ENCODE measurements at regions not wholly inside any gene's neighbourhood (a gene's known extent, or its start where the extent isn't known, plus 50 kb on each side); places are given as distances from the start of the nearest gene placed in this dataset.
A peak's percentile ranks its signal among the peaks of the same experiment; 100 is the strongest.

GRCh38 chr14:95818581-95818980, 58.1 kb upstream of the TUNAR start:
- no peaks in the 10 kb centered on the region for H3K9me3 ChIP-seq (ENCODE audit: control insufficient read depth, low read length, poor library complexity, severe bottlenecking)
- ATAC-seq (no peak), DNase-seq (no peak)
- Mint-ChIP-seq H3K27me3 (peaks cover 53% of the 10 kb centered on the region), H3K4me1 (no peaks in the 10 kb centered on the region), H3K36me3 (ENCODE audit: low read depth) (peaks cover 4% of the 10 kb centered on the region), H3K4me3 (no peak overlapping the region), H3K27ac (no peak overlapping the region)

GRCh38 chr14:95817271-95817670, 59.4 kb upstream of the TUNAR start:
- no peaks in the 10 kb centered on the region for H3K4me1 Mint-ChIP-seq
- no peak for DNase-seq
- H3K36me3 Mint-ChIP-seq (ENCODE audit: low read depth): peaks cover 4% of the 10 kb centered on the region
- H3K27me3 Mint-ChIP-seq: peaks cover 53% of the 10 kb centered on the region
- no peaks in the 10 kb centered on the region for H3K9me3 ChIP-seq (ENCODE audit: control insufficient read depth, low read length, poor library complexity, severe bottlenecking)
- no peak for ATAC-seq
- H3K4me3 Mint-ChIP-seq: no peak overlapping the region
- no peak overlapping the region for H3K27ac Mint-ChIP-seq

- Mint-ChIP-seq H3K27me3 (peaks cover 48% of the 10 kb centered on the region), H3K27ac (no peak overlapping the region), H3K36me3 (ENCODE audit: low read depth) (peaks cover 4% of the 10 kb centered on the region), H3K4me3 (no peak overlapping the region), H3K4me1 (no peaks in the 10 kb centered on the region)
- DNase-seq (no peak), ATAC-seq (no peak)
- no peaks in the 10 kb centered on the region for H3K9me3 ChIP-seq (ENCODE audit: control insufficient read depth, low read length, poor library complexity, severe bottlenecking)
These were observed 60.1 kb upstream of the TUNAR start for GRCh38 chr14:95816539-95816938.

- no peak overlapping the region for H3K27ac Mint-ChIP-seq
- H3K9me3 ChIP-seq (ENCODE audit: control insufficient read depth, low read length, poor library complexity, severe bottlenecking): no peaks in the 10 kb centered on the region
- H3K36me3 Mint-ChIP-seq (ENCODE audit: low read depth): peaks cover 2% of the 10 kb centered on the region
- H3K27me3 Mint-ChIP-seq: peaks cover 35% of the 10 kb centered on the region
- no peak for DNase-seq
- ATAC-seq: no peak
- H3K4me3 Mint-ChIP-seq: no peak overlapping the region
- no peaks in the 10 kb centered on the region for H3K4me1 Mint-ChIP-seq
These were observed 61.4 kb upstream of the TUNAR start for GRCh38 chr14:95815226-95815690.

GRCh38 chr14:95814363-95815225, 62.0 kb upstream of the TUNAR start:
- no peaks in the 10 kb centered on the region for H3K4me1 Mint-ChIP-seq
- H3K4me3 Mint-ChIP-seq: no peak overlapping the region
- ATAC-seq: no peak
- H3K27me3 Mint-ChIP-seq: peaks cover 33% of the 10 kb centered on the region
- H3K36me3 Mint-ChIP-seq (ENCODE audit: low read depth): peaks cover 2% of the 10 kb centered on the region
- DNase-seq: no peak
- no peaks in the 10 kb centered on the region for H3K9me3 ChIP-seq (ENCODE audit: control insufficient read depth, low read length, poor library complexity, severe bottlenecking)
- H3K27ac Mint-ChIP-seq: no peak overlapping the region

- peaks cover 28% of the 10 kb centered on the region for H3K27me3 Mint-ChIP-seq
- H3K4me3 Mint-ChIP-seq: no peak overlapping the region
- no peak overlapping the region for H3K27ac Mint-ChIP-seq
- ATAC-seq (no peak), DNase-seq (no peak)
- H3K9me3 ChIP-seq (ENCODE audit: control insufficient read depth, low read length, poor library complexity, severe bottlenecking): no peaks in the 10 kb centered on the region
- H3K4me1 Mint-ChIP-seq: no peaks in the 10 kb centered on the region
- peaks cover 2% of the 10 kb centered on the region for H3K36me3 Mint-ChIP-seq (ENCODE audit: low read depth)
These were observed 64.8 kb upstream of the TUNAR start for GRCh38 chr14:95811813-95812212.

- no peaks in the 10 kb centered on the region for H3K9me3 ChIP-seq (ENCODE audit: control insufficient read depth, low read length, poor library complexity, severe bottlenecking)
- H3K4me3 Mint-ChIP-seq: no peak overlapping the region
- peaks cover 7% of the 10 kb centered on the region for H3K27me3 Mint-ChIP-seq
- DNase-seq: no peak
- H3K4me1 Mint-ChIP-seq: no peaks in the 10 kb centered on the region
- H3K36me3 Mint-ChIP-seq (ENCODE audit: low read depth): peaks cover 2% of the 10 kb centered on the region
- no peak overlapping the region for H3K27ac Mint-ChIP-seq
- ATAC-seq: no peak
These were observed 68.3 kb upstream of the TUNAR start for GRCh38 chr14:95808371-95808770.

GRCh38 chr14:95796788-95797187, 79.8 kb upstream of the TUNAR start:
- no peaks in the 10 kb centered on the region for H3K36me3 Mint-ChIP-seq (ENCODE audit: low read depth)
- no peak overlapping the region for H3K4me3 Mint-ChIP-seq
- H3K27me3 Mint-ChIP-seq: peaks cover 23% of the 10 kb centered on the region
- DNase-seq: no peak
- no peaks in the 10 kb centered on the region for H3K4me1 Mint-ChIP-seq
- no peaks in the 10 kb centered on the region for H3K9me3 ChIP-seq (ENCODE audit: control insufficient read depth, low read length, poor library complexity, severe bottlenecking)
- ATAC-seq: no peak
- no peak overlapping the region for H3K27ac Mint-ChIP-seq

GRCh38 chr14:95787941-95788340, 74.0 kb upstream of the TCL1A start:
- H3K4me1 Mint-ChIP-seq: no peaks in the 10 kb centered on the region
- no peak for ATAC-seq
- no peak overlapping the region for H3K4me3 Mint-ChIP-seq
- H3K9me3 ChIP-seq (ENCODE audit: control insufficient read depth, low read length, poor library complexity, severe bottlenecking): no peaks in the 10 kb centered on the region
- peaks cover 3% of the 10 kb centered on the region for H3K36me3 Mint-ChIP-seq (ENCODE audit: low read depth)
- no peak for DNase-seq
- H3K27ac Mint-ChIP-seq: no peak overlapping the region
- peaks cover 28% of the 10 kb centered on the region for H3K27me3 Mint-ChIP-seq

GRCh38 chr14:95786566-95786965, 72.6 kb upstream of the TCL1A start:
- ATAC-seq: no peak
- no peaks in the 10 kb centered on the region for H3K9me3 ChIP-seq (ENCODE audit: control insufficient read depth, low read length, poor library complexity, severe bottlenecking)
- H3K36me3 Mint-ChIP-seq (ENCODE audit: low read depth): peaks cover 3% of the 10 kb centered on the region
- no peak for DNase-seq
- H3K4me1 Mint-ChIP-seq: no peaks in the 10 kb centered on the region
- no peak overlapping the region for H3K27ac Mint-ChIP-seq
- H3K4me3 Mint-ChIP-seq: no peak overlapping the region
- H3K27me3 Mint-ChIP-seq: peaks cover 22% of the 10 kb centered on the region

- H3K27ac Mint-ChIP-seq: no peak overlapping the region
- H3K27me3 Mint-ChIP-seq: peaks cover 27% of the 10 kb centered on the region
- H3K36me3 Mint-ChIP-seq (ENCODE audit: low read depth): no peaks in the 10 kb centered on the region
- DNase-seq (no peak), ATAC-seq (no peak)
- no peaks in the 10 kb centered on the region for H3K9me3 ChIP-seq (ENCODE audit: control insufficient read depth, low read length, poor library complexity, severe bottlenecking)
- no peak overlapping the region for H3K4me3 Mint-ChIP-seq
- H3K4me1 Mint-ChIP-seq: no peaks in the 10 kb centered on the region
These were observed 70.2 kb upstream of the TCL1A start for GRCh38 chr14:95784137-95784536.

- DNase-seq (no peak), ATAC-seq (no peak)
- no peaks in the 10 kb centered on the region for H3K4me1 Mint-ChIP-seq
- H3K36me3 Mint-ChIP-seq (ENCODE audit: low read depth): no peaks in the 10 kb centered on the region
- no peak overlapping the region for H3K4me3 Mint-ChIP-seq
- no peak overlapping the region for H3K27ac Mint-ChIP-seq
- peaks cover 52% of the 10 kb centered on the region for H3K27me3 Mint-ChIP-seq
- no peaks in the 10 kb centered on the region for H3K9me3 ChIP-seq (ENCODE audit: control insufficient read depth, low read length, poor library complexity, severe bottlenecking)
These were observed 63.0 kb upstream of the TCL1A start for GRCh38 chr14:95776798-95777534.

- no peaks in the 10 kb centered on the region for H3K36me3 Mint-ChIP-seq (ENCODE audit: low read depth)
- DNase-seq: peak; percentile 13 to 38 (median 15)
- peaks cover 47% of the 10 kb centered on the region for H3K27me3 Mint-ChIP-seq
- H3K4me3 Mint-ChIP-seq: no peak overlapping the region
- H3K9me3 ChIP-seq (ENCODE audit: control insufficient read depth, low read length, poor library complexity, severe bottlenecking): no peaks in the 10 kb centered on the region
- H3K4me1 Mint-ChIP-seq: no peaks in the 10 kb centered on the region
- H3K27ac Mint-ChIP-seq: no peak overlapping the region
- ATAC-seq: peak; percentile 55
These were observed 60.6 kb upstream of the TCL1A start for GRCh38 chr14:95774265-95775160.
